Loucy (cell line): ENCODE measurements at regions not wholly inside any gene's neighbourhood (a gene's known extent, or its start where the extent isn't known, plus 50 kb on each side); places are given as distances from the start of the nearest gene placed in this dataset.

Source experiments
- EZH2phosphoT487 ChIP-seq: fragments of 200-600 bp; IDR thresholded peaks from 2 replicates; pipeline ENCODE4 v1.6.1; 2018; ENCODE audit warnings: antibody characterized with exemption, mild to moderate bottlenecking, moderate library complexity, borderline replicate concordance
- TF ChIP-seq, protein P1 (sequence below): fragments of 200-600 bp; sonication (generic); conservative IDR thresholded peaks from 2 replicates; pipeline ENCODE4 v1.5.1; 2014; ENCODE audit warnings: mild to moderate bottlenecking, antibody characterized with exemption, low read length

DNA sequence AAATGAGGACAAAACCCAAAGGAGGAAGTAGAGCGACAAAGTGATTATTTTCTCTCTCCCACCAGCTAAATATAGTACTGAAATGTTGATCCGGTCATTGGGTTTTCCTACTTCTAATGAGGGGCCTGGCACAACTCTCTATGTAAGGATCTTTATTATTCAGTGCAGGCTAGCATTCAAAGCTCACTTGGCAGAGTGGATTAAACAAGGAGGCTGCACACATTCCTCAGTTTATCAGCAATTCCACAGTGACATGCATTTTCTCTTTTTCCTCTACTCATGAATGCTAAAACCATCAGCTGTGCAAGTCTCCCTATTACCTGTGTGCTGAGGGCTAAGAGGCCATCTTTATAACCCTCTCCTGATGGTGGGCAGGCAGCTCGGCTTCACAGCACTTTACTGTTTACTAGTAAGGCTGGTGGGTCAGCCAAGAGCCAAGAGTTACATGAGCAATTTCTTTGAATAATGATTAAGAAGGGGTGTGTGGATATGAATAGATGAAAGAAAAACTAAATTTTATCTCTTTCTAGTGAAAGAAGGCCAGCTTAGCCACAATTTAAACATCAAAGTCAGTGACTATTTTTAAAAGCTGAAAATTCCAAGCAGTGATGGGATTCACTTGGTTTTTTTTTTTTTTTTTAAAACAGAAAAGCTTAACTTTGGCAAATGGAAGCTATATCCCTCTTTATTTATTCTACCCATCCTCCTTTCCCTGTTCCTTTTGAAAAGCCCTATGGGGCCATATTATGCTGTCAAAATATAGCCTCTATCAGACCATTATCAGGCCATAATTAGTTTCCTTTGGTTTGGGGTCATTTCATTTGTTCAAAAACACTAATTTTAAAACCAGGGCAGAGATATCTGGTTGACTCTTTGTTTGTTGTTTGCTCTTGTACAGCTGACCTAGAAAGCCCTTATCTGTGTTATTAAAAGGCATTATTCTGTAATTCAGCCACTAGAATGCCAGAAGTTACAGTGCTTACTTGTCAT, 111.0 kb downstream of the RBM43 start:
- TF ChIP-seq, protein P1, sequence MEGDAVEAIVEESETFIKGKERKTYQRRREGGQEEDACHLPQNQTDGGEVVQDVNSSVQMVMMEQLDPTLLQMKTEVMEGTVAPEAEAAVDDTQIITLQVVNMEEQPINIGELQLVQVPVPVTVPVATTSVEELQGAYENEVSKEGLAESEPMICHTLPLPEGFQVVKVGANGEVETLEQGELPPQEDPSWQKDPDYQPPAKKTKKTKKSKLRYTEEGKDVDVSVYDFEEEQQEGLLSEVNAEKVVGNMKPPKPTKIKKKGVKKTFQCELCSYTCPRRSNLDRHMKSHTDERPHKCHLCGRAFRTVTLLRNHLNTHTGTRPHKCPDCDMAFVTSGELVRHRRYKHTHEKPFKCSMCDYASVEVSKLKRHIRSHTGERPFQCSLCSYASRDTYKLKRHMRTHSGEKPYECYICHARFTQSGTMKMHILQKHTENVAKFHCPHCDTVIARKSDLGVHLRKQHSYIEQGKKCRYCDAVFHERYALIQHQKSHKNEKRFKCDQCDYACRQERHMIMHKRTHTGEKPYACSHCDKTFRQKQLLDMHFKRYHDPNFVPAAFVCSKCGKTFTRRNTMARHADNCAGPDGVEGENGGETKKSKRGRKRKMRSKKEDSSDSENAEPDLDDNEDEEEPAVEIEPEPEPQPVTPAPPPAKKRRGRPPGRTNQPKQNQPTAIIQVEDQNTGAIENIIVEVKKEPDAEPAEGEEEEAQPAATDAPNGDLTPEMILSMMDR, result no peak
- no peak for TF ChIP-seq EZH2phosphoT487
